Nephron (organoid): ENCODE measurements at regions not wholly inside any gene's neighbourhood (a gene's known extent, or its start where the extent isn't known, plus 50 kb on each side); places are given as distances from the start of the nearest gene placed in this dataset.

Source experiments
- H3K27ac Mint-ChIP-seq, 3 experiments: 2 replicates each; pipeline ENCODE4 v1.8.0; 2020; ENCODE audit warnings: mixed read lengths in 3 of 3, mild to moderate bottlenecking in 2 of 3, moderate library complexity in 1 of 3
- H3K27me3 Mint-ChIP-seq: 2 replicates; pipeline ENCODE4 v1.8.0; 2021; ENCODE audit warnings: low read depth, mild to moderate bottlenecking, moderate library complexity, mixed read lengths
- H3K36me3 Mint-ChIP-seq: 2 replicates; pipeline ENCODE4 v1.8.0; 2020; ENCODE audit warnings: low read depth, mixed read lengths
- H3K4me1 Mint-ChIP-seq: 2 replicates; pipeline ENCODE4 v1.8.0; 2020; ENCODE audit warnings: mixed read lengths
- H3K4me3 Mint-ChIP-seq, 3 experiments: 2 replicates each; pipeline ENCODE4 v1.8.0; 2020; ENCODE audit warnings: mild to moderate bottlenecking in 3 of 3, mixed read lengths in 3 of 3, moderate library complexity in 2 of 3
- H3K9me3 Mint-ChIP-seq: 2 replicates; pipeline ENCODE4 v1.8.0; 2020; ENCODE audit warnings: mixed read lengths
- CTCF ChIP-seq, 3 experiments: fragments of 200-600 bp; sonication (generic); IDR thresholded peaks; one replicate each; pipeline ENCODE4 v1.5.0; 2021; ENCODE audit warnings: antibody characterized with exemption in 3 of 3; ENCODE audit not compliant: unreplicated experiment in 3 of 3

- no peak for TF ChIP-seq CTCF (IDR thresholded peaks at IDR 0.05; ENCODE audit: unreplicated experiment in 3 of 3)
- H3K27me3 Mint-ChIP-seq, result no peaks in the 10 kb centered on the region
- no peaks in the 10 kb centered on the region for H3K36me3 Mint-ChIP-seq
- no peak overlapping the region for H3K4me3 Mint-ChIP-seq
- no peaks in the 10 kb centered on the region for H3K9me3 Mint-ChIP-seq
- H3K4me1 Mint-ChIP-seq, result no peaks in the 10 kb centered on the region
- H3K27ac Mint-ChIP-seq, result no peak overlapping the region
Measured at GRCh38 chr13:33968520-33969507, 150.9 kb downstream of the RFC3 start.

- Mint-ChIP-seq H3K36me3 (no peaks in the 10 kb centered on the region), H3K4me1 (no peaks in the 10 kb centered on the region), H3K9me3 (no peaks in the 10 kb centered on the region), H3K27ac (no peak overlapping the region), H3K27me3 (no peaks in the 10 kb centered on the region), H3K4me3 (no peak overlapping the region)
- no peak for TF ChIP-seq CTCF (IDR thresholded peaks at IDR 0.05; ENCODE audit: unreplicated experiment in 3 of 3)
Measured at GRCh38 chr13:33970746-33971561, 153.0 kb downstream of the RFC3 start.

- H3K4me3 Mint-ChIP-seq, result no peak overlapping the region
- H3K36me3 Mint-ChIP-seq, result no peaks in the 10 kb centered on the region
- no peaks in the 10 kb centered on the region for H3K27me3 Mint-ChIP-seq
- no peak for TF ChIP-seq CTCF (IDR thresholded peaks at IDR 0.05; ENCODE audit: unreplicated experiment in 3 of 3)
- no peaks in the 10 kb centered on the region for H3K4me1 Mint-ChIP-seq
- H3K9me3 Mint-ChIP-seq, result no peaks in the 10 kb centered on the region
- no peak overlapping the region for H3K27ac Mint-ChIP-seq
Measured at GRCh38 chr13:33971562-33971819, 153.5 kb downstream of the RFC3 start.

- H3K36me3 Mint-ChIP-seq, result no peaks in the 10 kb centered on the region
- no peaks in the 10 kb centered on the region for H3K4me1 Mint-ChIP-seq
- no peak overlapping the region for H3K4me3 Mint-ChIP-seq
- no peak for TF ChIP-seq CTCF (IDR thresholded peaks at IDR 0.05; ENCODE audit: unreplicated experiment in 3 of 3)
- no peak overlapping the region for H3K27ac Mint-ChIP-seq
- H3K9me3 Mint-ChIP-seq, result no peaks in the 10 kb centered on the region
- H3K27me3 Mint-ChIP-seq, result no peaks in the 10 kb centered on the region
Measured at GRCh38 chr13:33973194-33973593, 155.2 kb downstream of the RFC3 start.

- no peaks in the 10 kb centered on the region for H3K9me3 Mint-ChIP-seq
- H3K36me3 Mint-ChIP-seq, result no peaks in the 10 kb centered on the region
- no peaks in the 10 kb centered on the region for H3K4me1 Mint-ChIP-seq
- no peak overlapping the region for H3K4me3 Mint-ChIP-seq
- no peaks in the 10 kb centered on the region for H3K27me3 Mint-ChIP-seq
- TF ChIP-seq CTCF (IDR thresholded peaks at IDR 0.05; ENCODE audit: unreplicated experiment in 3 of 3), result no peak
- H3K27ac Mint-ChIP-seq, result no peak overlapping the region
Measured at GRCh38 chr13:33976965-33977364, 159.0 kb downstream of the RFC3 start.
